Liver (tissue), 8 donors: ENCODE measurements at regions not wholly inside any gene's neighbourhood (a gene's known extent, or its start where the extent isn't known, plus 50 kb on each side); places are given as distances from the start of the nearest gene placed in this dataset.

Experiments
- DNase-seq: peaks from one replicate; pipeline ENCODE4 v3.0.0-alpha.2; 2017; ENCODE audit warnings: low spot score
- H3K27ac ChIP-seq, 2 donors: one replicate each; pipeline ENCODE4 v1.7.0; 2013; ENCODE audit warnings: inconsistent platforms in 2 of 2, low read length in 2 of 2, control low read depth in 1 of 2, low read depth in 1 of 2, mild to moderate bottlenecking in 1 of 2
- H3K27me3 ChIP-seq, 4 donors: one replicate each; pipeline versions ENCODE4 v1.6.1 to v1.7.0; 2013; ENCODE audit warnings: low read length in 3 of 4, inconsistent platforms in 1 of 4, mild to moderate bottlenecking in 1 of 4, moderate library complexity in 1 of 4; ENCODE audit not compliant: control insufficient read depth in 4 of 4, insufficient read depth in 4 of 4
- H3K36me3 ChIP-seq, 4 donors: one replicate each; pipeline versions ENCODE4 v1.6.1 to v1.7.0; 2013; ENCODE audit warnings: low read length in 3 of 4, mild to moderate bottlenecking in 3 of 4, low read depth in 1 of 4, moderate library complexity in 1 of 4; ENCODE audit not compliant: control insufficient read depth in 4 of 4, insufficient read depth in 3 of 4
- H3K4me1 ChIP-seq, 4 donors: one replicate each; pipeline versions ENCODE4 v1.6.1 to v1.7.0; 2013; ENCODE audit warnings: low read length in 3 of 4, mild to moderate bottlenecking in 3 of 4, moderate library complexity in 1 of 4; ENCODE audit not compliant: control insufficient read depth in 4 of 4, insufficient read depth in 4 of 4
- H3K4me3 ChIP-seq, 3 donors: one replicate each; pipeline versions ENCODE4 v1.6.1 to v1.7.0; 2013; ENCODE audit warnings: low read length in 3 of 3, control low read depth in 1 of 3, low read depth in 1 of 3, mild to moderate bottlenecking in 1 of 3
- H3K9ac ChIP-seq, 2 donors: one replicate each; pipeline ENCODE4 v1.7.0; 2013; ENCODE audit warnings: low read length in 2 of 2, mild to moderate bottlenecking in 2 of 2, moderate library complexity in 2 of 2, control low read depth in 1 of 2, low read depth in 1 of 2
- H3K9me3 ChIP-seq, 4 donors: one replicate each; pipeline versions ENCODE4 v1.6.1 to v1.7.0; 2013; ENCODE audit warnings: low read length in 3 of 4; ENCODE audit not compliant: control insufficient read depth in 4 of 4
- ATF3 ChIP-seq: IDR thresholded peaks from 2 replicates; pipeline ENCODE4 v1.6.1; 2016; ENCODE audit warnings: antibody characterized with exemption
- CTCF ChIP-seq: fragments of 150-350 bp; IDR thresholded peaks from 2 replicates; pipeline ENCODE4 v1.5.1; 2017; ENCODE audit warnings: improper control_type of control experiment, low read depth, low read length; ENCODE audit not compliant: missing input control
- EGR1 ChIP-seq, 2 donors: IDR thresholded peaks; 2 replicates each; pipeline ENCODE4 v1.6.1; 2016 to 2018; ENCODE audit warnings: antibody characterized with exemption in 2 of 2, low read depth in 2 of 2
- FOXA1 ChIP-seq: IDR thresholded peaks from 2 replicates; pipeline ENCODE4 v1.6.1; 2016; ENCODE audit warnings: antibody characterized with exemption
- FOXA2 ChIP-seq: IDR thresholded peaks from 2 replicates; pipeline ENCODE4 v1.6.1; 2016; ENCODE audit warnings: antibody characterized with exemption
- GABPA ChIP-seq, 2 donors: IDR thresholded peaks in 1 of 2; conservative IDR thresholded peaks in 1 of 2; 2 replicates each; pipeline ENCODE4 v1.6.1; 2016; ENCODE audit warnings: antibody characterized with exemption in 2 of 2, mild to moderate bottlenecking in 1 of 2, moderate library complexity in 1 of 2
- HNF4A ChIP-seq, 2 donors: conservative IDR thresholded peaks; 2 replicates each; pipeline ENCODE4 v1.6.1; 2016; ENCODE audit warnings: antibody characterized with exemption in 2 of 2, mild to moderate bottlenecking in 2 of 2
- HNF4G ChIP-seq: IDR thresholded peaks from 2 replicates; pipeline ENCODE4 v1.6.1; 2016; ENCODE audit warnings: antibody characterized with exemption
- JUND ChIP-seq, 2 donors: IDR thresholded peaks; 2 replicates each; pipeline ENCODE4 v1.6.1; 2016; ENCODE audit warnings: antibody characterized with exemption in 2 of 2
- MAX ChIP-seq: IDR thresholded peaks from 2 replicates; pipeline ENCODE4 v1.6.1; 2016; ENCODE audit warnings: antibody characterized with exemption
- NR2F2 ChIP-seq: IDR thresholded peaks from 2 replicates; pipeline ENCODE4 v1.6.1; 2016; ENCODE audit warnings: antibody characterized with exemption
- RAD21 ChIP-seq, 2 donors: IDR thresholded peaks; 2 replicates each; pipeline ENCODE4 v1.6.1; 2016; ENCODE audit warnings: antibody characterized with exemption in 2 of 2, mild to moderate bottlenecking in 2 of 2
- RXRA ChIP-seq, 2 donors: IDR thresholded peaks; 2 replicates each; pipeline ENCODE4 v1.6.1; 2017 to 2018; ENCODE audit warnings: antibody characterized with exemption in 2 of 2, mild to moderate bottlenecking in 1 of 2
- SP1 ChIP-seq: IDR thresholded peaks from 2 replicates; pipeline ENCODE4 v1.6.1; 2018; ENCODE audit warnings: antibody characterized with exemption, mild to moderate bottlenecking
- TAF1 ChIP-seq: conservative IDR thresholded peaks from 2 replicates; pipeline ENCODE4 v1.6.1; 2016; ENCODE audit warnings: antibody characterized with exemption, mild to moderate bottlenecking
- YY1 ChIP-seq: IDR thresholded peaks from 2 replicates; pipeline ENCODE4 v1.6.1; 2016; ENCODE audit warnings: antibody characterized with exemption, mild to moderate bottlenecking
- ZBTB33 ChIP-seq: IDR thresholded peaks from 2 replicates; pipeline ENCODE4 v1.6.1; 2016; ENCODE audit warnings: antibody characterized with exemption
- WGBS: extraction: QIAGEN DNeasy Blood & Tissue Kit; methylation state at CpG from one replicate; pipeline ENCODE4 v1.1.7; 2013; 5-methylcytosine and 5-hydroxymethylcytosine counted together
- donor health status: healthy.
- donor health status: healthy.
- donor health status: healthy.
- donor health status: healthy.
- donor health status: healthy.

GRCh38 chr13:104270731-104271130, 1204.5 kb upstream of the SLC10A2 start:
- Histone ChIP-seq H3K9me3 (no peaks in the 10 kb centered on the region), H3K27me3 (no peaks in the 10 kb centered on the region), H3K36me3 (no peaks in the 10 kb centered on the region), H3K9ac (no peak overlapping the region), H3K4me1 (no peaks in the 10 kb centered on the region), H3K27ac (no peak overlapping the region), H3K4me3 (no peak overlapping the region)
- DNase-seq: no peak
- TF ChIP-seq JUND (IDR thresholded peaks at IDR 0.05) (no peak), ATF3 (no peak), SP1 (no peak), HNF4A (conservative IDR thresholded peaks at IDR 0.05) (no peak), ZBTB33 (no peak), FOXA1 (no peak), RXRA (IDR thresholded peaks at IDR 0.05) (no peak), RAD21 (IDR thresholded peaks at IDR 0.05) (no peak), NR2F2 (no peak), FOXA2 (no peak)
- WGBS: 86% methylated on average over 3 of the region's 3 CpGs

GRCh38 chr13:104267206-104267811, 1201.1 kb upstream of the SLC10A2 start:
- Histone ChIP-seq H3K9ac (no peak overlapping the region), H3K4me3 (no peak overlapping the region), H3K4me1 (no peaks in the 10 kb centered on the region), H3K9me3 (no peaks in the 10 kb centered on the region), H3K36me3 (no peaks in the 10 kb centered on the region), H3K27me3 (no peaks in the 10 kb centered on the region), H3K27ac (no peak overlapping the region)
- WGBS: 81% methylated on average over 6 of the region's 6 CpGs
- TF ChIP-seq NR2F2 (no peak), JUND (IDR thresholded peaks at IDR 0.05) (no peak), RAD21 (IDR thresholded peaks at IDR 0.05) (no peak)
- DNase-seq: no peak

GRCh38 chr13:104256701-104257100, 1190.5 kb upstream of the SLC10A2 start:
- WGBS: 77% methylated on average over 3 of the region's 3 CpGs
- no peak for DNase-seq
- TF ChIP-seq ATF3 (no peak), TAF1 (no peak), CTCF (no peak), HNF4A (conservative IDR thresholded peaks at IDR 0.05) (no peak), GABPA (IDR thresholded peaks at IDR 0.05 in 1 of 2, conservative IDR thresholded peaks at IDR 0.05 in 1 of 2) (no peak), FOXA2 (no peak), NR2F2 (no peak), HNF4G (no peak), EGR1 (IDR thresholded peaks at IDR 0.05; ENCODE audit: low read depth in 2 of 2) (no peak), ZBTB33 (no peak), YY1 (no peak), SP1 (no peak), FOXA1 (no peak), JUND (IDR thresholded peaks at IDR 0.05) (no peak), MAX (no peak)

More at GRCh38 chr13:104256701-104257100, 1190.5 kb upstream of the SLC10A2 start:
- no peaks in the 10 kb centered on the region for H3K9me3 ChIP-seq
- H3K4me3 ChIP-seq: no peak overlapping the region
- H3K4me1 ChIP-seq: no peaks in the 10 kb centered on the region
- no peaks in the 10 kb centered on the region for H3K27me3 ChIP-seq
- H3K36me3 ChIP-seq: no peaks in the 10 kb centered on the region
- no peak overlapping the region for H3K9ac ChIP-seq
- H3K27ac ChIP-seq: no peak overlapping the region
